SW480 (cell line): ENCODE measurements at regions not wholly inside any gene's neighbourhood (a gene's known extent, or its start where the extent isn't known, plus 50 kb on each side); places are given as distances from the start of the nearest gene placed in this dataset.

Source experiments
- DNase-seq: peaks from one replicate; pipeline ENCODE4 v3.0.0-alpha.2; 2016; ENCODE audit warnings: low spot score

- DNase-seq = peak; percentile 84
These were observed 135.3 kb upstream of the ZNF618 start for GRCh38 chr9:113740508-113741500.

- DNase-seq = no peak
These were observed 133.9 kb upstream of the ZNF618 start for GRCh38 chr9:113741886-113742854.

- no peak for DNase-seq
These were observed 133.2 kb upstream of the ZNF618 start for GRCh38 chr9:113742878-113743277.

GRCh38 chr9:113746486-113746885 is 129.6 kb upstream of the ZNF618 start:
- DNase-seq = no peak

- no peak for DNase-seq
These were observed 128.0 kb upstream of the ZNF618 start for GRCh38 chr9:113748135-113748534.

GRCh38 chr9:113753398-113754119 is 122.5 kb upstream of the ZNF618 start:
- DNase-seq = no peak

GRCh38 chr9:113754739-113755138 is 121.4 kb upstream of the ZNF618 start:
- no peak for DNase-seq

GRCh38 chr9:113755433-113755832 is 120.7 kb upstream of the ZNF618 start:
- no peak for DNase-seq

- DNase-seq = no peak
These were observed 119.5 kb upstream of the ZNF618 start for GRCh38 chr9:113756476-113757192.

- DNase-seq = no peak
These were observed 112.7 kb upstream of the ZNF618 start for GRCh38 chr9:113763429-113763828.

- DNase-seq = no peak
These were observed 111.5 kb upstream of the ZNF618 start for GRCh38 chr9:113764572-113764971.

GRCh38 chr9:113769412-113769811 is 106.7 kb upstream of the ZNF618 start:
- DNase-seq = no peak

- DNase-seq = no peak
These were observed 105.7 kb upstream of the ZNF618 start for GRCh38 chr9:113770396-113770795.

GRCh38 chr9:113771199-113771598 is 104.9 kb upstream of the ZNF618 start:
- DNase-seq = no peak

GRCh38 chr9:113772121-113772810 is 103.8 kb upstream of the ZNF618 start:
- DNase-seq = no peak

- no peak for DNase-seq
These were observed 101.1 kb upstream of the ZNF618 start for GRCh38 chr9:113774963-113775362.

GRCh38 chr9:113775749-113776148 is 100.4 kb upstream of the ZNF618 start:
- DNase-seq = no peak

- DNase-seq = no peak
These were observed 99.9 kb upstream of the ZNF618 start for GRCh38 chr9:113776194-113776593.

- no peak for DNase-seq
These were observed 94.7 kb upstream of the ZNF618 start for GRCh38 chr9:113781381-113781780.

GRCh38 chr9:113781896-113782295 is 94.2 kb upstream of the ZNF618 start:
- no peak for DNase-seq

GRCh38 chr9:113783475-113783874 is 92.6 kb upstream of the ZNF618 start:
- no peak for DNase-seq
